Astrocyte (in vitro differentiated cells and primary cell): ENCODE measurements at regions not wholly inside any gene's neighbourhood (a gene's known extent, or its start where the extent isn't known, plus 50 kb on each side); places are given as distances from the start of the nearest gene placed in this dataset.

ENCODE experiments used
- DNase-seq: peaks from one replicate; pipeline ENCODE4 v3.0.0-alpha.2; 2010; ENCODE audit warnings: low read depth
- FAIRE-seq: peaks from 2 replicates; lab custom pipeline; 2011; peaks lifted over from hg19 to GRCh38; lab: Jason Lieb, UNC
- H2AFZ ChIP-seq: 2 replicates; pipeline ENCODE4 v1.6.0; 2012; ENCODE audit warnings: low read depth, low read length, inconsistent platforms
- H3K27ac ChIP-seq: 2 replicates; pipeline ENCODE4 v1.5.1; 2011; ENCODE audit warnings: low read depth, low read length, inconsistent platforms
- H3K27me3 ChIP-seq: 2 replicates; pipeline ENCODE4 v1.6.0; 2011; ENCODE audit warnings: low read length, inconsistent platforms; ENCODE audit not compliant: insufficient read depth
- H3K36me3 ChIP-seq: 2 replicates; pipeline ENCODE4 v1.5.1; 2011; ENCODE audit warnings: low read length, inconsistent platforms; ENCODE audit not compliant: insufficient read depth
- H3K4me1 ChIP-seq: 2 replicates; pipeline ENCODE4 v1.5.1; 2011; ENCODE audit warnings: low read length, inconsistent platforms; ENCODE audit not compliant: insufficient read depth
- H3K4me2 ChIP-seq: 2 replicates; pipeline ENCODE4 v1.6.0; 2012; ENCODE audit warnings: low read length, inconsistent platforms
- H3K4me3 ChIP-seq: 2 replicates; pipeline ENCODE4 v1.5.1; 2011; ENCODE audit warnings: low read depth, mild to moderate bottlenecking, low read length, inconsistent platforms; ENCODE audit not compliant: insufficient read depth
- H3K79me2 ChIP-seq: 2 replicates; pipeline ENCODE4 v1.6.0; 2012; ENCODE audit warnings: mild to moderate bottlenecking, low read length, inconsistent platforms; ENCODE audit not compliant: insufficient read depth
- H3K9ac ChIP-seq: 2 replicates; pipeline ENCODE4 v1.6.0; 2012; ENCODE audit warnings: mild to moderate bottlenecking, low read length, inconsistent platforms
- H3K9me3 ChIP-seq: 2 replicates; pipeline ENCODE4 v1.5.1; 2012; ENCODE audit warnings: low read depth, mild to moderate bottlenecking, low read length, inconsistent platforms; ENCODE audit not compliant: insufficient read depth
- H4K20me1 ChIP-seq: 2 replicates; pipeline ENCODE4 v1.6.0; 2012; ENCODE audit warnings: low read length, inconsistent platforms; ENCODE audit not compliant: insufficient read depth
- H3K27ac Mint-ChIP-seq: one replicate; pipeline ENCODE4 v1.8.0; 2021; ENCODE audit warnings: mild to moderate bottlenecking, mixed read lengths; ENCODE audit not compliant: unreplicated experiment
- H3K27me3 Mint-ChIP-seq: one replicate; pipeline ENCODE4 v1.8.0; 2021; ENCODE audit warnings: low read depth, mixed read lengths; ENCODE audit not compliant: unreplicated experiment
- H3K36me3 Mint-ChIP-seq: one replicate; pipeline ENCODE4 v1.8.0; 2021; ENCODE audit warnings: low read depth, mixed read lengths; ENCODE audit not compliant: unreplicated experiment
- H3K4me1 Mint-ChIP-seq: one replicate; pipeline ENCODE4 v1.8.0; 2021; ENCODE audit warnings: low read depth, mixed read lengths; ENCODE audit not compliant: unreplicated experiment
- H3K4me3 Mint-ChIP-seq: one replicate; pipeline ENCODE4 v1.8.0; 2021; ENCODE audit warnings: mild to moderate bottlenecking, moderate library complexity, mixed read lengths; ENCODE audit not compliant: unreplicated experiment
- H3K9me3 Mint-ChIP-seq: one replicate; pipeline ENCODE4 v1.8.0; 2021; ENCODE audit warnings: mild to moderate bottlenecking, mixed read lengths; ENCODE audit not compliant: unreplicated experiment
- CTCF ChIP-seq: IDR thresholded peaks from 2 replicates; pipeline ENCODE4 v1.5.1; 2011; ENCODE audit warnings: low read depth, mild to moderate bottlenecking, inconsistent platforms, low read length, moderate library complexity; ENCODE audit not compliant: insufficient read depth
- EZH2 ChIP-seq: IDR thresholded peaks from 2 replicates; pipeline ENCODE4 v1.6.1; 2012; ENCODE audit warnings: mild to moderate bottlenecking, low read length, inconsistent platforms; ENCODE audit not compliant: insufficient read depth

GRCh38 chr9:30714389-30714788 is 1670.1 kb upstream of the ACO1 start:
- Histone ChIP-seq H3K9me3 (no peaks in the 10 kb centered on the region), H3K27ac (no peak overlapping the region), H3K36me3 (no peaks in the 10 kb centered on the region), H3K27me3 (no peaks in the 10 kb centered on the region), H3K4me1 (no peaks in the 10 kb centered on the region), H2AFZ (no peak overlapping the region), H3K9ac (no peak overlapping the region), H3K4me3 (no peak overlapping the region), H3K4me2 (no peak overlapping the region), H3K79me2 (no peaks in the 10 kb centered on the region), H4K20me1 (no peaks in the 10 kb centered on the region)
- no peak for FAIRE-seq
- TF ChIP-seq CTCF: no peak
- TF ChIP-seq EZH2: no peak
- H3K27me3 Mint-ChIP-seq: no peaks in the 10 kb centered on the region
- no peak overlapping the region for H3K4me3 Mint-ChIP-seq
- no peaks in the 10 kb centered on the region for H3K36me3 Mint-ChIP-seq
- H3K4me1 Mint-ChIP-seq: peaks cover 10% of the 10 kb centered on the region
- no peak overlapping the region for H3K27ac Mint-ChIP-seq
- no peak for DNase-seq
- H3K9me3 Mint-ChIP-seq: no peaks in the 10 kb centered on the region

GRCh38 chr9:30718483-30718882 is 1666.0 kb upstream of the ACO1 start:
- H3K27me3 Mint-ChIP-seq: no peaks in the 10 kb centered on the region
- H3K9me3 Mint-ChIP-seq: no peaks in the 10 kb centered on the region

More at GRCh38 chr9:30718483-30718882, 1666.0 kb upstream of the ACO1 start:
- Mint-ChIP-seq H3K27ac (no peak overlapping the region), H3K36me3 (no peaks in the 10 kb centered on the region), H3K4me3 (no peak overlapping the region), H3K4me1 (peaks cover 22% of the 10 kb centered on the region)
- H3K9ac ChIP-seq: no peak overlapping the region
- no peaks in the 10 kb centered on the region for H3K79me2 ChIP-seq
- no peak overlapping the region for H3K4me2 ChIP-seq
- H4K20me1 ChIP-seq: no peaks in the 10 kb centered on the region
- no peak overlapping the region for H3K27ac ChIP-seq
- DNase-seq: no peak
- no peak overlapping the region for H3K4me3 ChIP-seq
- no peaks in the 10 kb centered on the region for H3K27me3 ChIP-seq
- H2AFZ ChIP-seq: no peak overlapping the region
- no peaks in the 10 kb centered on the region for H3K9me3 ChIP-seq
- FAIRE-seq: no peak
- no peak for TF ChIP-seq CTCF
- TF ChIP-seq EZH2: no peak
- no peaks in the 10 kb centered on the region for H3K4me1 ChIP-seq
- no peaks in the 10 kb centered on the region for H3K36me3 ChIP-seq
